Stomach (tissue), 4 donors: ENCODE measurements at regions not wholly inside any gene's neighbourhood (a gene's known extent, or its start where the extent isn't known, plus 50 kb on each side); places are given as distances from the start of the nearest gene placed in this dataset.

Source experiments
- CTCF ChIP-seq, 7 experiments: fragments of 450-650 bp in 4 of 7; fragments of 200-600 bp in 3 of 7; sonication (generic) in 3 of 7; IDR thresholded peaks; one replicate each; pipeline ENCODE4 v1.5.1; 2016 to 2019; ENCODE audit warnings: antibody characterized with exemption in 7 of 7, control low read depth in 2 of 7, mild to moderate bottlenecking in 1 of 7
- POLR2AphosphoS5 ChIP-seq, 3 donors: sonication (generic); formaldehyde crosslinking; IDR thresholded peaks; one replicate each; pipeline ENCODE4 v1.6.1; 2016; ENCODE audit warnings: antibody characterized with exemption in 3 of 3

GRCh38 chr20:56870271-56870670 is 241.2 kb downstream of the TFAP2C start:
- TF ChIP-seq POLR2AphosphoS5 (IDR thresholded peaks at IDR 0.05): no peak
- TF ChIP-seq CTCF (IDR thresholded peaks at IDR 0.05): no peak
